ENCODE measurements at regions not wholly inside any gene's neighbourhood (a gene's known extent, or its start where the extent isn't known, plus 50 kb on each side); places are given as distances from the start of the nearest gene placed in this dataset.

DNA sequence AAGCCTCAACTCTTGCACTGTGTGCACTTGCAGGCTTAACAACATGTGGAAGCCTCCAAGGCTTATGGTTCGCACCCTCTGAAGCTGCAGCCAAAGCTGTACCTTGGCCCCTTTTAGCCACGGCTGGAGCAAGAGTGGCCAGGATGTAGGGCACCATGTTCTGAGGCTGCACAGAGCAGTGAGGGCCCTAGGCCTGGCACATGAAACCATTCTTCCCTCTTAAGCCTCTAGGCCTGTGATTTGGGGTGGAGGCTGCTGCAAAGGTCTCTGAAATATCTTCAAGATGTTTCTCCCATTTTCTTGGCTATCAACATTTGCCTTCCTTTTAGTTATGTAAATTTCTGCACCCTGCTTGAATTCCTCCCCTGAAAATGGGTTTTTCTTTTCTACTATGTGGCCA, 161.9 kb upstream of the SPATS2L start:
- TF ChIP-seq, protein P1, sequence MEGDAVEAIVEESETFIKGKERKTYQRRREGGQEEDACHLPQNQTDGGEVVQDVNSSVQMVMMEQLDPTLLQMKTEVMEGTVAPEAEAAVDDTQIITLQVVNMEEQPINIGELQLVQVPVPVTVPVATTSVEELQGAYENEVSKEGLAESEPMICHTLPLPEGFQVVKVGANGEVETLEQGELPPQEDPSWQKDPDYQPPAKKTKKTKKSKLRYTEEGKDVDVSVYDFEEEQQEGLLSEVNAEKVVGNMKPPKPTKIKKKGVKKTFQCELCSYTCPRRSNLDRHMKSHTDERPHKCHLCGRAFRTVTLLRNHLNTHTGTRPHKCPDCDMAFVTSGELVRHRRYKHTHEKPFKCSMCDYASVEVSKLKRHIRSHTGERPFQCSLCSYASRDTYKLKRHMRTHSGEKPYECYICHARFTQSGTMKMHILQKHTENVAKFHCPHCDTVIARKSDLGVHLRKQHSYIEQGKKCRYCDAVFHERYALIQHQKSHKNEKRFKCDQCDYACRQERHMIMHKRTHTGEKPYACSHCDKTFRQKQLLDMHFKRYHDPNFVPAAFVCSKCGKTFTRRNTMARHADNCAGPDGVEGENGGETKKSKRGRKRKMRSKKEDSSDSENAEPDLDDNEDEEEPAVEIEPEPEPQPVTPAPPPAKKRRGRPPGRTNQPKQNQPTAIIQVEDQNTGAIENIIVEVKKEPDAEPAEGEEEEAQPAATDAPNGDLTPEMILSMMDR (conservative IDR thresholded peaks at IDR 0.05 in 1 of 2, IDR thresholded peaks at IDR 0.05 in 1 of 2; ENCODE audit: low read depth in 1 of 2, low read length in 2 of 2): no peak
- no peak for TF ChIP-seq EZH2 (IDR thresholded peaks at IDR 0.05; ENCODE audit: low read length, missing control alignments)
- H3K79me2 ChIP-seq (ENCODE audit: control insufficient read depth, insufficient read depth, low read length): no peaks in the 10 kb centered on the region
- H3K4me2 ChIP-seq (ENCODE audit: extremely low read depth, insufficient read depth, low read length): no peak overlapping the region
- DNase-seq (ENCODE audit: low read depth in 2 of 2): no peak
- H4K20me1 ChIP-seq (ENCODE audit: control insufficient read depth, extremely low read depth, insufficient read depth, low read length): no peaks in the 10 kb centered on the region
- no peak overlapping the region for H3K4me3 ChIP-seq (replicated peaks in 1 of 4; ENCODE audit: control extremely low read depth in 1 of 4, insufficient read depth in 1 of 4, low read depth in 3 of 4, low read length in 4 of 4)
- no peak overlapping the region for H2AFZ ChIP-seq (ENCODE audit: low read length)
- no peaks in the 10 kb centered on the region for H3K4me1 ChIP-seq (ENCODE audit: control insufficient read depth, extremely low read depth, insufficient read depth, low read length)
- H3K9ac ChIP-seq (ENCODE audit: insufficient read depth, low read length): no peak overlapping the region
- no peaks in the 10 kb centered on the region for H3K27me3 ChIP-seq (ENCODE audit: control insufficient read depth, insufficient read depth, low read length)
- H3K9me3 ChIP-seq (ENCODE audit: control insufficient read depth, insufficient read depth, low read depth, low read length): no peaks in the 10 kb centered on the region
- no peak overlapping the region for H3K27ac ChIP-seq (ENCODE audit: insufficient read depth, low read length)
- H3K36me3 ChIP-seq (ENCODE audit: control insufficient read depth, insufficient read depth, low read length): no peaks in the 10 kb centered on the region

DNA sequence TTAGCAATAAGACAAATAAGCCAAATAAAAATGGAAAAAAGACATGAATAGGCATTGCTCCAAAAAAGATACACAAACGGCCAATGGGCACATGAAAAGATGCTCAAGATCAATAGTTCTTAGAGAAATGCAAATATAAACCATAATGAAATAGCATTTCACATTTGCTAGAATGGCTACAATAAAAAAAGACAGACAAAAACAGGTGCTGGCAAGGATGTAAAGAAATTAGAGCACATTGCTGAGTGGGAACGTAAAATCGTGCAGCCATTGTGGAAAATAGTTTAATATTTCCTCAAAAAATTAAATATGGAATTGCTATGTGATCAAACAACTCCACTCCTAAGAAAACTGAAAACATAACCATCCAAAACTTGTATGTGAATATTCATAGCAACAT, 160.0 kb upstream of the SPATS2L start:
- H3K79me2 ChIP-seq (ENCODE audit: control insufficient read depth, insufficient read depth, low read length): no peaks in the 10 kb centered on the region
- no peaks in the 10 kb centered on the region for H4K20me1 ChIP-seq (ENCODE audit: control insufficient read depth, extremely low read depth, insufficient read depth, low read length)
- H3K4me1 ChIP-seq (ENCODE audit: control insufficient read depth, extremely low read depth, insufficient read depth, low read length): no peaks in the 10 kb centered on the region
- no peaks in the 10 kb centered on the region for H3K9me3 ChIP-seq (ENCODE audit: control insufficient read depth, insufficient read depth, low read depth, low read length)
- H3K9ac ChIP-seq (ENCODE audit: insufficient read depth, low read length): no peak overlapping the region
- H3K27me3 ChIP-seq (ENCODE audit: control insufficient read depth, insufficient read depth, low read length): no peaks in the 10 kb centered on the region
- H3K27ac ChIP-seq (ENCODE audit: insufficient read depth, low read length): no peak overlapping the region
- H3K4me3 ChIP-seq (replicated peaks in 1 of 4; ENCODE audit: control extremely low read depth in 1 of 4, insufficient read depth in 1 of 4, low read depth in 3 of 4, low read length in 4 of 4): no peak overlapping the region
- no peak overlapping the region for H3K4me2 ChIP-seq (ENCODE audit: extremely low read depth, insufficient read depth, low read length)
- no peak overlapping the region for H2AFZ ChIP-seq (ENCODE audit: low read length)
- H3K36me3 ChIP-seq (ENCODE audit: control insufficient read depth, insufficient read depth, low read length): no peaks in the 10 kb centered on the region
- no peak for TF ChIP-seq EZH2 (IDR thresholded peaks at IDR 0.05; ENCODE audit: low read length, missing control alignments)
- TF ChIP-seq, protein P1 (conservative IDR thresholded peaks at IDR 0.05 in 1 of 2, IDR thresholded peaks at IDR 0.05 in 1 of 2; ENCODE audit: low read depth in 1 of 2, low read length in 2 of 2): no peak
- DNase-seq (ENCODE audit: low read depth in 2 of 2): no peak

DNA sequence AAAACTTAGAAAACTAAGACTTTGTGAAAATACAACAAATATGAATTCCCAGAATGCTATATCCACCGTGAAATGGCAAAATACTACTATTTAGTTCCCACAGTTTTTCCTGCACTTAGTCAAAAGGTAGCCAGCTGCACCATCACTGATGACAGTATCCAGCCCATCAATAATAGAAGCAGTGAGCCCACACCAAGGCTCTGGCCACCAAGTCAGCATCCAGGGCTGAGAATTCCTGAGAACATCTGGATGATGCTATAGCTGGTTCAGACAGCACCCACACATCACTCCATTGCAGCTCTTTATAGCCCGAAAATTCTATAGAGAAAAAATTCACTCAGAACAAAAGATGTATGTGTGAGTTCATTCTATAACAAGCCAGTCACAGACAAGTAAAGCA, 159.1 kb upstream of the SPATS2L start:
- Histone ChIP-seq H3K9me3 (ENCODE audit: control insufficient read depth, insufficient read depth, low read depth, low read length) (no peaks in the 10 kb centered on the region), H3K36me3 (ENCODE audit: control insufficient read depth, insufficient read depth, low read length) (no peaks in the 10 kb centered on the region), H3K4me2 (ENCODE audit: extremely low read depth, insufficient read depth, low read length) (no peak overlapping the region), H3K27ac (ENCODE audit: insufficient read depth, low read length) (no peak overlapping the region), H3K27me3 (ENCODE audit: control insufficient read depth, insufficient read depth, low read length) (no peaks in the 10 kb centered on the region), H3K79me2 (ENCODE audit: control insufficient read depth, insufficient read depth, low read length) (no peaks in the 10 kb centered on the region), H3K9ac (ENCODE audit: insufficient read depth, low read length) (no peak overlapping the region), H4K20me1 (ENCODE audit: control insufficient read depth, extremely low read depth, insufficient read depth, low read length) (no peaks in the 10 kb centered on the region), H2AFZ (ENCODE audit: low read length) (no peak overlapping the region), H3K4me1 (ENCODE audit: control insufficient read depth, extremely low read depth, insufficient read depth, low read length) (no peaks in the 10 kb centered on the region), H3K4me3 (replicated peaks in 1 of 4; ENCODE audit: control extremely low read depth in 1 of 4, insufficient read depth in 1 of 4, low read depth in 3 of 4, low read length in 4 of 4) (no peak overlapping the region)
- DNase-seq (ENCODE audit: low read depth in 2 of 2): no peak
- TF ChIP-seq EZH2 (IDR thresholded peaks at IDR 0.05; ENCODE audit: low read length, missing control alignments): no peak
- TF ChIP-seq, protein P1 (conservative IDR thresholded peaks at IDR 0.05 in 1 of 2, IDR thresholded peaks at IDR 0.05 in 1 of 2; ENCODE audit: low read depth in 1 of 2, low read length in 2 of 2): no peak

All from fibroblast of lung (primary cell).